ENCODE measurements at regions not wholly inside any gene's neighbourhood (a gene's known extent, or its start where the extent isn't known, plus 50 kb on each side); places are given as distances from the start of the nearest gene placed in this dataset.
A peak's percentile ranks its signal among the peaks of the same experiment; 100 is the strongest.

- ChIA-PET POLR2A (ENCODE audit: partially characterized antibody) (no interaction called here), CTCF (ENCODE audit: partially characterized antibody) (interaction anchor here (0.6 to 1.2 kb wide), 5 partner anchors 9 to 159 kb away, joined by 3 to 5 read pairs (median 3); no protein-coding TSS in a partner anchor)
- Histone ChIP-seq H4K8ac (ENCODE audit: extremely low read depth, insufficient read depth, low read length) (no peak overlapping the region), H3K36me3 (ENCODE audit: control insufficient read depth in 2 of 4, insufficient read depth in 4 of 4, low read length in 3 of 4) (no peaks in the 10 kb centered on the region), H2BK15ac (ENCODE audit: low read length) (no peak overlapping the region), H3K14ac (ENCODE audit: insufficient read length) (no peak overlapping the region), H3K4me1 (replicated peaks in 1 of 4; ENCODE audit: control insufficient read depth in 3 of 4, insufficient read depth in 4 of 4, low read length in 3 of 4) (no peaks in the 10 kb centered on the region), H4K91ac (replicated peaks; ENCODE audit: insufficient read length, low read length) (no peak overlapping the region), H3K9ac (replicated peaks in 1 of 4; ENCODE audit: extremely low read depth in 1 of 4, low read depth in 3 of 4, low read length in 3 of 4) (no peak overlapping the region), H3K18ac (ENCODE audit: extremely low read depth, low read length) (no peak overlapping the region), H3K23me2 (ENCODE audit: low read depth, low read length) (no peaks in the 10 kb centered on the region), H3K23ac (ENCODE audit: insufficient read length) (no peak overlapping the region), H3K27ac (ENCODE audit: low read depth, low read length) (no peak overlapping the region), H3K9me3 (ENCODE audit: insufficient read depth in 2 of 2, low read depth in 1 of 2, low read length in 1 of 2) (no peaks in the 10 kb centered on the region), H3K4me2 (ENCODE audit: insufficient read depth in 1 of 2, low read depth in 2 of 2, low read length in 2 of 2) (no peak overlapping the region), H4K20me1 (replicated peaks in 1 of 2; ENCODE audit: control insufficient read depth in 1 of 2, insufficient read depth in 2 of 2, low read length in 2 of 2) (no peaks in the 10 kb centered on the region), H2BK12ac (ENCODE audit: low read depth, low read length) (no peak overlapping the region), H3K79me2 (ENCODE audit: control insufficient read depth in 1 of 2, insufficient read depth in 2 of 2, low read length in 2 of 2) (no peaks in the 10 kb centered on the region), H4K5ac (ENCODE audit: insufficient read length, low read depth, low read length) (no peak overlapping the region), H2BK5ac (ENCODE audit: low read depth, low read length) (no peak overlapping the region), H2AFZ (ENCODE audit: low read length) (no peak overlapping the region), H2AK5ac (ENCODE audit: low read depth, low read length) (no peak overlapping the region), H3K27me3 (replicated peaks in 1 of 4; ENCODE audit: control insufficient read depth in 3 of 4, extremely low read depth in 1 of 4, insufficient read depth in 3 of 4, low read length in 3 of 4) (peaks cover 0 to 1% (median 0%) of the 10 kb centered on the region in 4 experiments; a peak in 1 of 7 replicates), H3K79me1 (ENCODE audit: low read depth, low read length) (no peaks in the 10 kb centered on the region), H3K4ac (replicated peaks; ENCODE audit: insufficient read length, low read depth, low read length) (no peak overlapping the region), H2BK20ac (ENCODE audit: low read length) (no peak overlapping the region), H2BK120ac (replicated peaks; ENCODE audit: low read depth, low read length) (no peak overlapping the region), H3K4me3 (ENCODE audit: extremely low read depth in 1 of 4, insufficient read depth in 2 of 4, low read depth in 3 of 4, low read length in 4 of 4) (no peak overlapping the region), H3K56ac (replicated peaks; ENCODE audit: insufficient read length, low read depth, low read length) (no peak overlapping the region)
- no peak for TF ChIP-seq SP2 (IDR thresholded peaks at IDR 0.05; ENCODE audit: low read length)
- peak in 1 of 2 experiments; percentile 18; a peak in 1 of 4 replicates for TF ChIP-seq RAD21 (IDR thresholded peaks at IDR 0.05 in 1 of 2, conservative IDR thresholded peaks at IDR 0.05 in 1 of 2; ENCODE audit: low read depth in 2 of 2, low read length in 2 of 2)
- no peak for TF ChIP-seq HDAC2 (IDR thresholded peaks at IDR 0.05; ENCODE audit: borderline replicate concordance in 1 of 2, low read depth in 2 of 2, low read length in 2 of 2)
- peak in 1 of 3 experiments; percentile 11; a peak in 1 of 4 replicates for TF ChIP-seq CTCF (IDR thresholded peaks at IDR 0.05; ENCODE audit: control extremely low read depth in 1 of 3, insufficient read depth in 1 of 3, low read depth in 1 of 3, low read length in 3 of 3)
- no peak for DNase-seq (ENCODE audit: low read depth in 1 of 2, low spot score in 2 of 2)
- WGBS, 2 experiments (ENCODE audit: extremely low coverage in 1 of 2, insufficient coverage in 1 of 2, insufficient read length in 1 of 2, insufficient replicate concordance in 2 of 2, low coverage in 1 of 2, low lambda C conversion rate in 2 of 2, missing lambda C conversion rate in 1 of 2), result 6% methylated on average over 1 of the region's 1 CpG; no CpG with 5 or more reads in 1 of the 2 experiments
- FAIRE-seq, result no peak
Observed at GRCh38 chr2:18219676-18220075, 340.8 kb downstream of the RDH14 start.
